Kidney epithelial cell (primary cell): ENCODE measurements at regions not wholly inside any gene's neighbourhood (a gene's known extent, or its start where the extent isn't known, plus 50 kb on each side); places are given as distances from the start of the nearest gene placed in this dataset.

Experiments
- DNase-seq: peaks from one replicate; pipeline ENCODE4 v3.0.0-alpha.2; 2010; ENCODE audit warnings: low read depth
- H3K27me3 ChIP-seq: 2 replicates; pipeline ENCODE4 v1.6.0; 2011; ENCODE audit warnings: low read length; ENCODE audit not compliant: control insufficient read depth, insufficient read depth
- H3K36me3 ChIP-seq: 2 replicates; pipeline ENCODE4 v1.5.1; 2011; ENCODE audit warnings: low read length; ENCODE audit not compliant: control insufficient read depth, insufficient read depth
- H3K4me3 ChIP-seq: 2 replicates; pipeline ENCODE4 v1.5.1; 2011; ENCODE audit warnings: low read depth, mild to moderate bottlenecking, control low read depth, low read length
- TF ChIP-seq, protein P1 (sequence below): IDR thresholded peaks from 2 replicates; pipeline ENCODE4 v1.5.1; 2011; ENCODE audit warnings: mild to moderate bottlenecking, moderate library complexity, low read length, control low read depth, inconsistent platforms; ENCODE audit not compliant: insufficient read depth, poor library complexity, severe bottlenecking

DNA sequence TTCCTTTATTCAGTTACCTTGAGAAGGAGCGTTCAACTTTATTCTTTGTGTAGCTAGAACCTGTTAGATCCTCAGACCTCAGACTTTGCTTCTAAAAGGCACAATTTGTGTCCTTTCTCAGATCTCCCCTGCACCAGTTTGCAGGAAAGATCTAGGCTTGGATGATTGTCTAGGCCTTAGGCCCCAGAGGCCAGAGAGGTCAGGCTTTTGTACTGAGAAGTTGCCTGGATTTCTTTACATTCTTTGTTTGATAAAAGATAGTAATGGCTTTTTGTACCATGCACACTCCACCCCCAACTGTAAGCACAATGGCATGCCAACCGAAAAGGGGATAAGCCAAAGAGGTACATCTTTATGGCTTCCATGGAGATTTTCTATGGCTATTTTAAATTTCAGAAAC is 719.6 kb upstream of the NR2F2 start:
- no peak for DNase-seq

DNA sequence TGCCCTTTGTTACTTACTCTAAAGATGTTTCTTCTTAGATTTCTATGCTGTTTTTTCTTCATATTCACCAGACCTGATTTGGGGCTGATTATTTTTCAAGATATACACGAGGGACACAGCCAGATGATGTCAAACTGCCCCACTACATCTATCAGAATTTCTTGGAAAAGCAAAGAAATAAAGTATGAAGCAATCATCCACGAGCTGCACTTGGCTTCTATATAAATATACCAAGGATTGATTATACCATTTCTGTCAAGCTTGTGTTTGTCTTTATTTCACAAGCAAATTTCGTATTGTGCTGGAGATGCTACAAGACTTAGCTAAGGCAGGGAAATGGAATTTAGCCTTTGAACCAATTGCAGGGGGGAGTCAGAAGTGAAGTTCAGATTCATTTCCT is 715.1 kb upstream of the NR2F2 start:
- Histone ChIP-seq H3K36me3 (no peaks in the 10 kb centered on the region), H3K4me3 (no peak overlapping the region), H3K27me3 (no peaks in the 10 kb centered on the region)
- TF ChIP-seq, protein P1, sequence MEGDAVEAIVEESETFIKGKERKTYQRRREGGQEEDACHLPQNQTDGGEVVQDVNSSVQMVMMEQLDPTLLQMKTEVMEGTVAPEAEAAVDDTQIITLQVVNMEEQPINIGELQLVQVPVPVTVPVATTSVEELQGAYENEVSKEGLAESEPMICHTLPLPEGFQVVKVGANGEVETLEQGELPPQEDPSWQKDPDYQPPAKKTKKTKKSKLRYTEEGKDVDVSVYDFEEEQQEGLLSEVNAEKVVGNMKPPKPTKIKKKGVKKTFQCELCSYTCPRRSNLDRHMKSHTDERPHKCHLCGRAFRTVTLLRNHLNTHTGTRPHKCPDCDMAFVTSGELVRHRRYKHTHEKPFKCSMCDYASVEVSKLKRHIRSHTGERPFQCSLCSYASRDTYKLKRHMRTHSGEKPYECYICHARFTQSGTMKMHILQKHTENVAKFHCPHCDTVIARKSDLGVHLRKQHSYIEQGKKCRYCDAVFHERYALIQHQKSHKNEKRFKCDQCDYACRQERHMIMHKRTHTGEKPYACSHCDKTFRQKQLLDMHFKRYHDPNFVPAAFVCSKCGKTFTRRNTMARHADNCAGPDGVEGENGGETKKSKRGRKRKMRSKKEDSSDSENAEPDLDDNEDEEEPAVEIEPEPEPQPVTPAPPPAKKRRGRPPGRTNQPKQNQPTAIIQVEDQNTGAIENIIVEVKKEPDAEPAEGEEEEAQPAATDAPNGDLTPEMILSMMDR: no peak
- DNase-seq: no peak

More for the DNA sequence above, 719.6 kb upstream of the NR2F2 start:
- TF ChIP-seq, protein P1: no peak
- H3K27me3 ChIP-seq: no peaks in the 10 kb centered on the region
- no peak overlapping the region for H3K4me3 ChIP-seq
- no peaks in the 10 kb centered on the region for H3K36me3 ChIP-seq

DNA sequence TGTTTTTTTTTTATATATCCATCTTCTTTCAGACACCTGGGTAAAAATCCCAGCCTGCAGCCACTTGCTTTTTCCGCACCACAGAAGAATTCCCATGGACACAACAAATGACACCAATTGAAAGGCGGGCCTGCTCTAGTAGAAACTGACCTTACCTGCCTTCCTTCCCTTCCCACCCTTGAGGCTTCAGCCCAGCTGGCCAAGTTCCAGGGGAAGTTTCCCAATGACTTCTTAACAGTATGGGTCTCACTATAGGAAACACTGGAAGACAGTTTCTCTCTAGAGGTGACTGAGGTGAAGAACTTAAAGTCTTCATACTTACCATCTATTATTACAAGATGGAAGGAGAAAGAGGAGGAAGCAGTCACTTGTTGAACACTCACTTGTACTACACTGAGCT is 714.2 kb upstream of the NR2F2 start:
- H3K4me3 ChIP-seq: no peak overlapping the region
- no peaks in the 10 kb centered on the region for H3K36me3 ChIP-seq
- TF ChIP-seq, protein P1: no peak
- H3K27me3 ChIP-seq: no peaks in the 10 kb centered on the region
- DNase-seq: no peak

DNA sequence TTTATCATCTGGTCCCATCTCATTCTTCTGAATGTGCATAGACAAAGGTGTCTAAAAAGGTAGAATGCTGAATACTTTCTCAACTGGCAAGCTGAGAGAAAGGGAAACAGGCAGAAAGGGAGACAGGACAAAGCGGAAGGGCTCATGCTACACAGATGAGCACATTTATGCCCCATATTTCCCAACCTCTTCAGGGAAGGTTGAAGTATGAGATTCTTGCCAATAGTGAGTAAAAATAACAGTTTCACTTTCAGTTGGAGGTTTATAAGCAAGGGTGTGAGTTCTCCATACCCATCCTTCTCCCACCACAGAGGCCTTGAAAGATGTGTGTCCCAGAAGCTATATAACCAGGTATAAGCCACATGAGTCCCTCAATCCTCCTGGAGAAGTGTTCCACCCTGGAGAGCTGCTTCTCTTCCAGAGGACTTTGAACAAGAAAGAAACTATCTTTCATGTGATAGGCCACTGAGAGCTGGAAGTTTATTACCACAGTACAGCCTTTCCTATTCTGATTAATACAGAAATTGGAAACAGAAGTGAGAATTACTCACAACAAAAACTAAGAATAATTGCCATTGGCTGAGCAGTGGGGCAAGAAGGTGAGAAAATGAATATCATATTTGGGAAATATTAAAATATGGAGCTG is 709.4 kb upstream of the NR2F2 start:
- Histone ChIP-seq H3K27me3 (no peaks in the 10 kb centered on the region), H3K36me3 (no peaks in the 10 kb centered on the region), H3K4me3 (no peak overlapping the region)
- no peak for DNase-seq
- TF ChIP-seq, protein P1: no peak

DNA sequence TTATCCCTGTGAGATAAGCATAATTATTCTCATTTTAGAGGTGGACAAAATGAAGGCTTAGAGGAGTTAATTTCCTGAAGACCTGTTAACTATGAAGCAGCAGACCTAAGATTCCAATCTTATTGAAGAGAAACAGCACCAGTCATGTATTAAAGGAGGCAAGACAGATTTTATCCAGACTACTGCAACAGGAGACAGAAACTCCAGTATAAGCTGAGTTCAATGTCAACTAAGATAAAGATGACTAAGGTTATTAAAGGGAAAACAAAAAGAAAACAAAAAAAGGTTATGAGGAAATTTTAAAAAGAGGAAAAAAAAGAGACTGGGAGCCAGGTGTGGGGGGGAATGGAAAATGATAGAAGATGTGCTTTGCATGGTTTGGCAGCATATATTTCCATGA is 707.7 kb upstream of the NR2F2 start:
- TF ChIP-seq, protein P1: no peak
- no peaks in the 10 kb centered on the region for H3K27me3 ChIP-seq
- H3K4me3 ChIP-seq: no peak overlapping the region
- no peak for DNase-seq
- H3K36me3 ChIP-seq: no peaks in the 10 kb centered on the region

DNA sequence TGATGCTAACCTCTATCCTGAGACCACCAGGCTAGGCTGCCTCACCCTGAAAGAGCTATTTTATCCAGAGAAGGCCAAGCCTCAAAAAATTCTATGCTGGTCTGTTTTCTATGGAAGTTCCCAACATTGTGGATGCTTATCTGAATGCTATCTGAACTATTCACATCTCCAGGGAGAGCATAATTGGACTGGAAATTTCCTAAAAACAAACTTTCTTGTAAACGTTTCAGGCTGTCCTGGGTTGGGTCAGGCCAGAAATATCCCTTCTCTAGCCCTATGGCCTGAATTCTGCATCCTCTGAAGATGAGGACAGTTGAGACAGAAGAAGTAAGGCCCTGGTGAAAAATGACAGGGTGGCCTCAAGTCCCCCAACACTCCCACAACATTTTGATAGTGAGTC is 706.4 kb upstream of the NR2F2 start:
- no peaks in the 10 kb centered on the region for H3K27me3 ChIP-seq
- TF ChIP-seq, protein P1: no peak
- H3K36me3 ChIP-seq: no peaks in the 10 kb centered on the region
- no peak overlapping the region for H3K4me3 ChIP-seq
- DNase-seq: no peak
